ENCODE measurements at regions not wholly inside any gene's neighbourhood (a gene's known extent, or its start where the extent isn't known, plus 50 kb on each side); places are given as distances from the start of the nearest gene placed in this dataset.

DNA sequence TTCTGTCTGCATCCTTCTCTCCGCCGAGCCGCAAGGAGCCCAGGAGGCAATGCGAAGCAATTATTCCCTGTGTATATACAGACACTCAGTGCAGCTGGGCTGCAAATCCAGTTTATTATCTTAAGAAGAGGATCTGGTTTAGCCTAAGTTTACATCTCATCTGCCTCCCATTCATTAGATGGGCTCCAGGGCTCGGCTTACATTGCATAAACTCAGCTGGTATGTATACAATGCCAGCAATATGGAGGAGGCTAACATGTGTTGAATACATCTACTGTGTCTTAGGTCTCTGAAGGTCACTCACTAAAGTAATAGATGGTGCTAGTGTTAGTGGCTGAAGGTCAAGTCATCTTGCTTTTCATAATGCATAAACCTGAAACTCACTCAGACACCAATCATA lies 996.8 kb downstream of the KCNMA1 start:
- ChIA-PET CTCF (no interaction called here), POLR2A (no interaction called here)
- TF ChIP-seq, protein P1, sequence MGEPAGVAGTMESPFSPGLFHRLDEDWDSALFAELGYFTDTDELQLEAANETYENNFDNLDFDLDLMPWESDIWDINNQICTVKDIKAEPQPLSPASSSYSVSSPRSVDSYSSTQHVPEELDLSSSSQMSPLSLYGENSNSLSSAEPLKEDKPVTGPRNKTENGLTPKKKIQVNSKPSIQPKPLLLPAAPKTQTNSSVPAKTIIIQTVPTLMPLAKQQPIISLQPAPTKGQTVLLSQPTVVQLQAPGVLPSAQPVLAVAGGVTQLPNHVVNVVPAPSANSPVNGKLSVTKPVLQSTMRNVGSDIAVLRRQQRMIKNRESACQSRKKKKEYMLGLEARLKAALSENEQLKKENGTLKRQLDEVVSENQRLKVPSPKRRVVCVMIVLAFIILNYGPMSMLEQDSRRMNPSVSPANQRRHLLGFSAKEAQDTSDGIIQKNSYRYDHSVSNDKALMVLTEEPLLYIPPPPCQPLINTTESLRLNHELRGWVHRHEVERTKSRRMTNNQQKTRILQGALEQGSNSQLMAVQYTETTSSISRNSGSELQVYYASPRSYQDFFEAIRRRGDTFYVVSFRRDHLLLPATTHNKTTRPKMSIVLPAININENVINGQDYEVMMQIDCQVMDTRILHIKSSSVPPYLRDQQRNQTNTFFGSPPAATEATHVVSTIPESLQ (CRISPR knock-in tag; IDR thresholded peaks at IDR 0.05): no peak
- no peak for TF ChIP-seq HMGA2 (CRISPR knock-in tag; IDR thresholded peaks at IDR 0.05)
- no peak for TF ChIP-seq MXD4 (CRISPR knock-in tag; IDR thresholded peaks at IDR 0.05; ENCODE audit: borderline replicate concordance)
- TF ChIP-seq, protein P2, sequence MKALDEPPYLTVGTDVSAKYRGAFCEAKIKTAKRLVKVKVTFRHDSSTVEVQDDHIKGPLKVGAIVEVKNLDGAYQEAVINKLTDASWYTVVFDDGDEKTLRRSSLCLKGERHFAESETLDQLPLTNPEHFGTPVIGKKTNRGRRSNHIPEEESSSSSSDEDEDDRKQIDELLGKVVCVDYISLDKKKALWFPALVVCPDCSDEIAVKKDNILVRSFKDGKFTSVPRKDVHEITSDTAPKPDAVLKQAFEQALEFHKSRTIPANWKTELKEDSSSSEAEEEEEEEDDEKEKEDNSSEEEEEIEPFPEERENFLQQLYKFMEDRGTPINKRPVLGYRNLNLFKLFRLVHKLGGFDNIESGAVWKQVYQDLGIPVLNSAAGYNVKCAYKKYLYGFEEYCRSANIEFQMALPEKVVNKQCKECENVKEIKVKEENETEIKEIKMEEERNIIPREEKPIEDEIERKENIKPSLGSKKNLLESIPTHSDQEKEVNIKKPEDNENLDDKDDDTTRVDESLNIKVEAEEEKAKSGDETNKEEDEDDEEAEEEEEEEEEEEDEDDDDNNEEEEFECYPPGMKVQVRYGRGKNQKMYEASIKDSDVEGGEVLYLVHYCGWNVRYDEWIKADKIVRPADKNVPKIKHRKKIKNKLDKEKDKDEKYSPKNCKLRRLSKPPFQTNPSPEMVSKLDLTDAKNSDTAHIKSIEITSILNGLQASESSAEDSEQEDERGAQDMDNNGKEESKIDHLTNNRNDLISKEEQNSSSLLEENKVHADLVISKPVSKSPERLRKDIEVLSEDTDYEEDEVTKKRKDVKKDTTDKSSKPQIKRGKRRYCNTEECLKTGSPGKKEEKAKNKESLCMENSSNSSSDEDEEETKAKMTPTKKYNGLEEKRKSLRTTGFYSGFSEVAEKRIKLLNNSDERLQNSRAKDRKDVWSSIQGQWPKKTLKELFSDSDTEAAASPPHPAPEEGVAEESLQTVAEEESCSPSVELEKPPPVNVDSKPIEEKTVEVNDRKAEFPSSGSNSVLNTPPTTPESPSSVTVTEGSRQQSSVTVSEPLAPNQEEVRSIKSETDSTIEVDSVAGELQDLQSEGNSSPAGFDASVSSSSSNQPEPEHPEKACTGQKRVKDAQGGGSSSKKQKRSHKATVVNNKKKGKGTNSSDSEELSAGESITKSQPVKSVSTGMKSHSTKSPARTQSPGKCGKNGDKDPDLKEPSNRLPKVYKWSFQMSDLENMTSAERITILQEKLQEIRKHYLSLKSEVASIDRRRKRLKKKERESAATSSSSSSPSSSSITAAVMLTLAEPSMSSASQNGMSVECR (CRISPR knock-in tag; IDR thresholded peaks at IDR 0.05; ENCODE audit: borderline replicate concordance): no peak
- TF ChIP-seq NFE2L1 (CRISPR knock-in tag; IDR thresholded peaks at IDR 0.05): no peak
- TF ChIP-seq, protein P3, sequence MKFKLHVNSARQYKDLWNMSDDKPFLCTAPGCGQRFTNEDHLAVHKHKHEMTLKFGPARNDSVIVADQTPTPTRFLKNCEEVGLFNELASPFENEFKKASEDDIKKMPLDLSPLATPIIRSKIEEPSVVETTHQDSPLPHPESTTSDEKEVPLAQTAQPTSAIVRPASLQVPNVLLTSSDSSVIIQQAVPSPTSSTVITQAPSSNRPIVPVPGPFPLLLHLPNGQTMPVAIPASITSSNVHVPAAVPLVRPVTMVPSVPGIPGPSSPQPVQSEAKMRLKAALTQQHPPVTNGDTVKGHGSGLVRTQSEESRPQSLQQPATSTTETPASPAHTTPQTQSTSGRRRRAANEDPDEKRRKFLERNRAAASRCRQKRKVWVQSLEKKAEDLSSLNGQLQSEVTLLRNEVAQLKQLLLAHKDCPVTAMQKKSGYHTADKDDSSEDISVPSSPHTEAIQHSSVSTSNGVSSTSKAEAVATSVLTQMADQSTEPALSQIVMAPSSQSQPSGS (CRISPR knock-in tag; IDR thresholded peaks at IDR 0.05; ENCODE audit: borderline replicate concordance, low read depth): no peak
- no peak for TF ChIP-seq NFATC4 (CRISPR knock-in tag; IDR thresholded peaks at IDR 0.05)
- no peak for TF ChIP-seq SP1 (CRISPR knock-in tag; conservative IDR thresholded peaks at IDR 0.05)
- no peak for TF ChIP-seq ZNF671 (CRISPR knock-in tag; IDR thresholded peaks at IDR 0.05)
- TF ChIP-seq CREM (CRISPR knock-in tag; IDR thresholded peaks at IDR 0.05): no peak
- TF ChIP-seq, protein P4, sequence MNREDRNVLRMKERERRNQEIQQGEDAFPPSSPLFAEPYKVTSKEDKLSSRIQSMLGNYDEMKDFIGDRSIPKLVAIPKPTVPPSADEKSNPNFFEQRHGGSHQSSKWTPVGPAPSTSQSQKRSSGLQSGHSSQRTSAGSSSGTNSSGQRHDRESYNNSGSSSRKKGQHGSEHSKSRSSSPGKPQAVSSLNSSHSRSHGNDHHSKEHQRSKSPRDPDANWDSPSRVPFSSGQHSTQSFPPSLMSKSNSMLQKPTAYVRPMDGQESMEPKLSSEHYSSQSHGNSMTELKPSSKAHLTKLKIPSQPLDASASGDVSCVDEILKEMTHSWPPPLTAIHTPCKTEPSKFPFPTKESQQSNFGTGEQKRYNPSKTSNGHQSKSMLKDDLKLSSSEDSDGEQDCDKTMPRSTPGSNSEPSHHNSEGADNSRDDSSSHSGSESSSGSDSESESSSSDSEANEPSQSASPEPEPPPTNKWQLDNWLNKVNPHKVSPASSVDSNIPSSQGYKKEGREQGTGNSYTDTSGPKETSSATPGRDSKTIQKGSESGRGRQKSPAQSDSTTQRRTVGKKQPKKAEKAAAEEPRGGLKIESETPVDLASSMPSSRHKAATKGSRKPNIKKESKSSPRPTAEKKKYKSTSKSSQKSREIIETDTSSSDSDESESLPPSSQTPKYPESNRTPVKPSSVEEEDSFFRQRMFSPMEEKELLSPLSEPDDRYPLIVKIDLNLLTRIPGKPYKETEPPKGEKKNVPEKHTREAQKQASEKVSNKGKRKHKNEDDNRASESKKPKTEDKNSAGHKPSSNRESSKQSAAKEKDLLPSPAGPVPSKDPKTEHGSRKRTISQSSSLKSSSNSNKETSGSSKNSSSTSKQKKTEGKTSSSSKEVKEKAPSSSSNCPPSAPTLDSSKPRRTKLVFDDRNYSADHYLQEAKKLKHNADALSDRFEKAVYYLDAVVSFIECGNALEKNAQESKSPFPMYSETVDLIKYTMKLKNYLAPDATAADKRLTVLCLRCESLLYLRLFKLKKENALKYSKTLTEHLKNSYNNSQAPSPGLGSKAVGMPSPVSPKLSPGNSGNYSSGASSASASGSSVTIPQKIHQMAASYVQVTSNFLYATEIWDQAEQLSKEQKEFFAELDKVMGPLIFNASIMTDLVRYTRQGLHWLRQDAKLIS (CRISPR knock-in tag; IDR thresholded peaks at IDR 0.05; ENCODE audit: borderline replicate concordance): no peak
- TF ChIP-seq JUN (CRISPR knock-in tag; IDR thresholded peaks at IDR 0.05): no peak
- TF ChIP-seq FOXJ3 (CRISPR knock-in tag; IDR thresholded peaks at IDR 0.05; ENCODE audit: borderline replicate concordance): no peak
- no peak for TF ChIP-seq ZNF416 (CRISPR knock-in tag; IDR thresholded peaks at IDR 0.05)
- no peak for TF ChIP-seq TCF7 (CRISPR knock-in tag; IDR thresholded peaks at IDR 0.05; ENCODE audit: low read depth)
- TF ChIP-seq, protein P5, sequence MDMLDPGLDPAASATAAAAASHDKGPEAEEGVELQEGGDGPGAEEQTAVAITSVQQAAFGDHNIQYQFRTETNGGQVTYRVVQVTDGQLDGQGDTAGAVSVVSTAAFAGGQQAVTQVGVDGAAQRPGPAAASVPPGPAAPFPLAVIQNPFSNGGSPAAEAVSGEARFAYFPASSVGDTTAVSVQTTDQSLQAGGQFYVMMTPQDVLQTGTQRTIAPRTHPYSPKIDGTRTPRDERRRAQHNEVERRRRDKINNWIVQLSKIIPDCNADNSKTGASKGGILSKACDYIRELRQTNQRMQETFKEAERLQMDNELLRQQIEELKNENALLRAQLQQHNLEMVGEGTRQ (CRISPR knock-in tag; IDR thresholded peaks at IDR 0.05): no peak
- TF ChIP-seq, protein P6, sequence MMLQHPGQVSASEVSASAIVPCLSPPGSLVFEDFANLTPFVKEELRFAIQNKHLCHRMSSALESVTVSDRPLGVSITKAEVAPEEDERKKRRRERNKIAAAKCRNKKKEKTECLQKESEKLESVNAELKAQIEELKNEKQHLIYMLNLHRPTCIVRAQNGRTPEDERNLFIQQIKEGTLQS (CRISPR knock-in tag; conservative IDR thresholded peaks at IDR 0.05): no peak
- DNase-seq (ENCODE audit: low spot score): no peak
- no peaks in the 10 kb centered on the region for H3K27me3 Mint-ChIP-seq (ENCODE audit: low read depth)
- ATAC-seq: no peak
- H3K4me1 Mint-ChIP-seq: no peaks in the 10 kb centered on the region
- no peak overlapping the region for H3K4me3 Mint-ChIP-seq
- H3K36me3 Mint-ChIP-seq: no peaks in the 10 kb centered on the region
- no peak overlapping the region for H3K27ac Mint-ChIP-seq
- H3K9me3 Mint-ChIP-seq: no peaks in the 10 kb centered on the region

Data from WTC11 (cell line).